Stimulated activated CD4-positive, alpha-beta T cell treated with anti-CD3 and anti-CD28 coated beads, Interleukin-15, amount 100 ng/mL, for 24 hours (primary cell): ENCODE measurements at regions not wholly inside any gene's neighbourhood (a gene's known extent, or its start where the extent isn't known, plus 50 kb on each side); places are given as distances from the start of the nearest gene placed in this dataset.

ENCODE experiments used
- DNase-seq: peaks from one replicate; pipeline ENCODE4 v3.0.0-alpha.2; 2020

DNA sequence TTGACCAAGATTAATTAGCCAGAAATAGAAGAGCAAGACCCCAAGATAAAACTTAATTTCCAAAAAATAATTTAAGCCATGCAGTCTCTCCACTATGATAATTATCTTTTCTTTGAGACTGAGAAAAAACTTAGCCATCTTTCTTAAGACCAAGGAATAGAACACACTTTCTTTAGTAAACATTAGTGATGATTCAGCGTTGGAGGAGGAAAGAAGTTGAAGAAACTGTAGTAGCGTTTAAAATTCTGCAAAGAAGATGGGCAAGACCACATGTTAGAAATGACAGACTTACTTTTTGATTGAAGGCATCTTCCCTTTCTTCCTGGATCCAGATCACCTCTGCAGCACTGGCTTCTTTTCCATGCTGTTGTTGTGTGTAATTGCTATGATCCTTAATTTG, 124.8 kb upstream of the RASSF8 start:
- DNase-seq = no peak

DNA sequence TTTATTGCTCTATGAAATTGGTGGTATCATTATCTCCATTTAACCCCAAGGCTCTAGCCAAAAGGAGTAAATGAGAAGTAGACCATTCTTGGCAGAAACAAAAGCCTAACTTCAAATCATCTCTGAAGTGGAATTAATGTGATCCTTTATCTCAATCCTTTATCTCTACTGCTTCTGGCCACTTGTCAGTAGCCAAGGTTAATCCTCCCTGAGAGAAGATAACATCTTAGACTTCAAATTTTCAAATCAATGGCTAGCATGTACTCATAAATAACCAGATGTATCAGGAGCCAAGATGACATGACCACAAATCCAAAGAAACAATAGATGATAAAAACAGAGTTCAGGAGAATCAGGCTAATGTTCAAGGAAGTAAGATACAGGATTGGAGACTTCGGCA, 123.1 kb upstream of the RASSF8 start:
- DNase-seq = no peak

- no peak for DNase-seq
Measured at GRCh38 chr12:25838007-25838406, 120.5 kb upstream of the RASSF8 start.

DNA sequence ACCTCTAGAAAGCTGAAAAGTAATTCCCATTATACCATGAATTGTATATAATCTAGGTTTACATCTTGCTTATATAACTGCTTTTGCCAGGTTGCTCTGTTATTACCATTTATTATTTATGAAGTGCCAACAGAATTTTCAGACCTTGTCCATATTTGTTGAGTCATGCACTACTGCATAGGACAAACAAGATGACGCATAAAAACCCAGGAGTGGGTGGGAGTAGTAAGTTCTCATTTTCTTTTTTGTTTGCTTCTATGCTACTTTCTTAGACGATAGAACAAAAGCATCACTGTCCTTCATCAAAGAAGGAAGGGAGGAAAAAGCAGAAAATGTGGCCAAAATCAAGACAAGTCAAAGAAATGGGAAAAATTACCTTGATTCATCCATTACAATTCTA, 119.0 kb upstream of the RASSF8 start:
- DNase-seq = no peak

DNA sequence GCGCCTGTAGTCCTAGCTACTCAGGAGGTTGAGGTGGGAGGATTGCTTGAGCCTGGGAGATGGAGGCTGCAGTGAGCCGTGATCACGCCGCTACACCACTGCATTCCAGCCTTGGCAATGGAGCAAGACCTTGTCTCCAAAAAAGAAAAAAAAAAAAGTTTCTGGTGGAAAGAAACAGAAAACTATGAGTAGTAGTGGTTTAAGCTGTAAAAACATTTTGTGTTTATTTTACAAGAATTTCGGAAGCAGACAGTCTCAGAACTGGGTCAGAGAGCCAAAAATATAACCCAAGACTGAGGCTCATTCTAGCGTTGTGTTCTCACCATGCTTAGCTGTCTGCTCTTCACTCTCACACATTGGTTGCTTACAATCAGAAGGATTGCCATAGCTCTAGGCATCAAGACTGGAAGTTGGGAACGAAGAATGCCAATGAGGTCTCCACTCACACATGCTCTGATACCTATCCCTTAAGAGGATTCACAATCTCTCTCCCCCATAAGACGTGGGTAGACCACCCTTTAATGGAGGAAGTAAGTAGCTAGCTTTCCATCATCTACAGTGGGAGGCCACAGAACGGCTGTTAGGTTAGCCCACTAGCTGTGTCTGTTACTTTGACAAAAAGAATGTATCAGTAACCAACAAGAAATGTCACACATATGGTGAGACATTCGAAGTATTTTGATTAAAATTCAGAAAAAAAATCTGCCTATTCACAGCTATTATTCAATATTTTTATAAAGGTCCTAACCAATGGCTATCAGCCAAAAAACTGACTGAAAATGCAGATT, 117.6 kb upstream of the RASSF8 start:
- DNase-seq = no peak

DNA sequence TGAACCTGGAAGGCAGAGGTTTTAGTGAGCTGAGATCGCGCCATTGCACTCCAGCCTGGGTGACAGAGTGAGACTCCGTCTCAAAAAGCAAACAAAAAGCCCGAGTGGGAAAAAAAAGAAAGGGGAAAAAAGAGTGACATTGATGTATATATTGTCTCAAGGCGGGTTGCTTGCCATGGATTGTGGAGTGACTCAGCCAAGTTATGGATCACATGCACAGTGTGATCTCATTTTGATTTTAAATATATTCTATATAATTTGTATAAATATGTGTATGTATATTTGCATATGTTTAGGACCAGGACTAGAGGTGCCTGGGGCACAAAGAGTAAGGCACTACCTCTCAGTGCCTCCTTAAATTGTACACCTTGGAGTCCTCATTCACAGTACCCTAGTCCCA, 116.2 kb upstream of the RASSF8 start:
- no peak for DNase-seq

- no peak for DNase-seq
Measured at GRCh38 chr12:25843976-25844375, 114.5 kb upstream of the RASSF8 start.

DNA sequence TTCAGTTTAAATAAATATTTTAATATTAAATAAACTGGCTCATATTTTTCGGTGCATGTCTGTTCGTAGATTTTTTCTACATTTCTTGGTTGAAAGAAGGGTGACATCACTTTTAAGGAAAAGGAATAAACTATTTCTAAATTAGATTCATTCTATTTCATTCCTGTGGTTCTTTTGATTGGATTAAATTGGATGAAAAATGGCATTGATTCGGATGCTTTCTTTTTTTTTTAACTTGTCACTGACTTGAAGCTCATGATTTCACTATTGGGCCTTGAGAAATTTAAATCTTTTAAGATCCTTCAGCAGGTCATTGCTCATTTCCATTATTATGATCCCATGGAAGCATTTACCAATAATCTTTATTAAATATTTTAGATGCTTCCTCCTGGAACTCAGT, 113.1 kb upstream of the RASSF8 start:
- DNase-seq = no peak

DNA sequence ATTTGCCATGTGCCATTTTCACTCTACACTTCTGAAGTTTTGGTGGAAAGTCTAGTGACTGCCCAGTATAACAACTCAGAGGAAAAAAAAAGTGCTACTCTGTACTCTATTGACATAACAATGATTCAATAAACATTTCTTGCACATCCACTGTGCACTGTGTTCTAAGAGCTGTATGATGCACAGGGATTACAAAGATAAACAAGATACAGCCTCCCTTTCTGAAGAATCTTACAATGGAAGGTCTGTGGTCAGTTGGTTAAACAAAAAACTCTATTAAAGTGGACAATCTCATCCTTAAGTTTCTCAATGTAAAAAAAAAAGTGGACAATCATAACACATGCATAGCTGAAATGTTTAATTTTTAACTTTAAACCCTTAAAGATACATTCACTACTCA, 105.7 kb upstream of the RASSF8 start:
- DNase-seq = no peak

DNA sequence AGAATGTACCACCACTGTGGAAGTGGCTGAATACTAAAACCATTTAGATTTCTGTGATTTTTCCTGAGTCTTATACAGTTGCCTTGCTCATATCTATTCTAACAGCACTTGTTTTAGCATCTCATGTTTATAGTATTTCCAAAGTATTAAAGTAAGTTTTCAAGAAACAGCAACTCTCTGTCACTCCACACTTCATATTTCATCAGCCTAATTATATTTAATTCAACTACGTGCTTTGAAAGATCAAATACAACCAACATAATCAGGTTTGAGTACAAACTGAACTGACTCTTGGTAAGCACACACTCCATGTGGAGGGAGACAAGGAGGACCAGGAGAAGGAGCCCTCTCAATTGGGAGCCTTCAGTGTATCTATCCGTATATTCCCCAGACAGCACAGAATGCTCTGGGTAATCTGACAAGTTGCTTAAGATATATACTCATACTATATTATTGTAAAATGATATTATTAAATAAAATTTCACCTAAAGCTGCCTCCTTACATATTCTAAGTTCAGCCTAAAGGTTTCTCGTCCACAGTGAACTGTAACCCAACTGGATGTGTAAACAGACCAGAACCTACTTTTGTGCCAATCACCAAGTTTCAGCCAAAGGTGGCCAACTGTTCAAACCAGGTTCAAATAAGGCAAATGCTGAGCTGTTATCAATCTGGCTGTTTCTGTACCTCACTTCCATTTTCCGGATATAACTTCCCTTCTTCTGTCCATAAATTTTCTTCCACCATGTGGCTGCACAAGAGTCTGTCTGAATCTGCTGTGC, 105.0 kb upstream of the RASSF8 start:
- no peak for DNase-seq

DNA sequence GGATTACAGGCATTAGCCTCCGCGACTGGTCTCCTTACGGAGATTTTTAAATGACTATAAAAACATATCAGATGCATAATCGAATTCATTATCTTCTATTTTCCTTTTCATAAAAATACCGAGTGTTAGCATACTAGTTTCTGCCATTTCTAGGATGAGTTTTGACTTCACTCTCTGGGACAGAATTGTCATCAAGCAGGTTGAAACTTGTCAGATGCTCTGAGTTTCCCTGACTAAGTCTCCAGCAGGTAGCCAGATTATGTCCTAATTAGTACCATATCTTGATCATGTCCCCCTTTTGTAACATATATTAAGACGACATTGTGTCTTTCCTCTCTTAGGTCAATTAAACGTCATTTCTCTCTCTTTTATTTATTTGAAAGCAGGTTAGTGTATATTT, 103.5 kb upstream of the RASSF8 start:
- no peak for DNase-seq

GRCh38 chr12:25855716-25856115, 102.8 kb upstream of the RASSF8 start:
- DNase-seq = no peak

- no peak for DNase-seq
Measured at GRCh38 chr12:25859976-25860375, 98.5 kb upstream of the RASSF8 start.

DNA sequence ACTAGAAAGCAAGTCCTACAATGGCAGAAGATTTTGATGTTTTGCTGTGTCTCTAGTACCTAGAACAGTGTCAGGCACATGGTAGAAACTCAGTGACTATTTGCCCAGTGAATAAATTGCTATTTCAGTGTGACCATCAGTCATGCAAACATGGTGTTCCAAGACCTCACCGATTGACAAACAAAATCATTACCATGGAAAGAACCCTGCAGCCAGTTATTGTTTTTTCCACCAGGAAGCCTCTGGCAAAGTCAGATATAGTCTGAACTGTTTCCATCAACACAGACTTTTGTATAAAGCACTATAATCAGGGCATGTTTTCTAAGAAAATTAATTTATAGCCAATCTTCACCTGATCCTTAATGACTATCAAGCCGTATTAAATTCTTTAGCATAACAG, 97.3 kb upstream of the RASSF8 start:
- DNase-seq = no peak

- no peak for DNase-seq
Measured at GRCh38 chr12:25864306-25865276, 93.9 kb upstream of the RASSF8 start.

DNA sequence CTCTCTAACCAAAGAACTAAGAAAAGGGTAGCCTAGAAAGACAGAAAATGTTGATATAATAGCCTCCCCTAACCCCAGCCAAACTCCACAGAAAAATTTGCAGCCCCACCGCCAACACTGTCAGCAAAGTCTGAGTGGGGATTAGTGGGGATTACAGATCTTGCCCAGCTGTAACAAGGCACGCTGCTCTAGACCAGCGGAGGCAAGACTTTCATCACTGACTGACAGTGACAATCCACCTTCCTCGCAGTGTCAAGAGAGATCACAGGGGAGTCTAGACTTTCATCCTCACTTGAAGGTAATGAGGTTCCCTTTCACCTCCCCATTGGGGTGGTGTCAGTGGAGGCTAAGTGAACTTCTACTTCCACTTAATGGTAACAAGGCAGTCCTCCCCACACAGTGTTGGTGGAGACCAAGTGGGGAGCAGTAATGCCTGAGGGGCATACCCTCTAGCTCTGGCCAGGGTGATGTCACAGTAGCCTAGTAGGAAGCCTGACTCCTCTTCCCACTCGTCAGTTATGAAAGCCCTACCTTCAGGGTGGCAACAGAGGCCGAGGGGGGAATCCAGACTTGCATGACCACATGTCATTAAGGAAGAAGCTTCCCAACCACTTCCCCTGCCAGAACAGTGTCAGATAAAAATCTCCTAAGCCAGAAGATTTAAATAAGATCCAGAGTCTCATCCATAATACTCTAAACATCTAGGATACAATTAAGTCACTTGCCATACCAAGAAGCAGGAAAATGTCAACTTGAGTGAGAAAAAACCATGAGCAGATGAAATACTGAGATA, 91.7 kb upstream of the RASSF8 start:
- DNase-seq = no peak

DNA sequence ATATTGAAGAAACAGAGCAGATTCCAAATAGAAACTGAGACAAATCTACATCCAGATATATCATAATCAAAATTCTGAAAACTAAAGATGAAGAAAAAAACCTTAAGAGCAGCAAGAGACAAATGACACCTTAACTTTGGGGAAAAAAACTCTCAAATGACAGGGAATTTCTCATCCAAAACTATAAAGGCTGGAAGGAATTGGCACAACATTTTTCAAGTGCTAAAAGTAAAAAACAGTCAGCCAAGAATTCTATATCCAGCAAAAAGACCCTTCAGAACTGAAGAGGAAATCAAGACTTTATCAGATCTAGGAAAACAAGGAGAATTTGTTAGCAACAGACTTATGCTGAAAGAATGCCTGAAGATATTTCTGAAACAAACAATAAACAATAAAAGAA, 90.3 kb upstream of the RASSF8 start:
- no peak for DNase-seq

GRCh38 chr12:25872137-25872536, 86.3 kb upstream of the RASSF8 start:
- no peak for DNase-seq

DNA sequence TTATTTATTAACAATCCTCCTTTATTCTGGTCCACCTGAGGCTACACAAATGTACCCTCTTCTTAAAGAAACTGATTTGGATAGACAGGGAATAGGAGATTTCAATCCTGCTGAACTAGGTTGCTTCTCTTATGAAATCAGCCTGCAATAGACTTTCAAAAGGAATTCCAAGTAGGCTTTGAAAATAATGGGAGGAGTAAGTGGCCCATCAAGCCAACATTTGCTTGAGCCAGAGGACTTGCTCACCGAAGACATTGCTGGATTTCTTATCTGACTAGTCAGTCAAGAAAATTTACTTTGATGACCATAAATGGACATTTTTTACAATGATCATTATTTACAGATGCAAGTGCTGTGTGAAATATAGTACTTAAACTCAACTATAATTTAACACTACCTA, 82.8 kb upstream of the RASSF8 start:
- no peak for DNase-seq

DNA sequence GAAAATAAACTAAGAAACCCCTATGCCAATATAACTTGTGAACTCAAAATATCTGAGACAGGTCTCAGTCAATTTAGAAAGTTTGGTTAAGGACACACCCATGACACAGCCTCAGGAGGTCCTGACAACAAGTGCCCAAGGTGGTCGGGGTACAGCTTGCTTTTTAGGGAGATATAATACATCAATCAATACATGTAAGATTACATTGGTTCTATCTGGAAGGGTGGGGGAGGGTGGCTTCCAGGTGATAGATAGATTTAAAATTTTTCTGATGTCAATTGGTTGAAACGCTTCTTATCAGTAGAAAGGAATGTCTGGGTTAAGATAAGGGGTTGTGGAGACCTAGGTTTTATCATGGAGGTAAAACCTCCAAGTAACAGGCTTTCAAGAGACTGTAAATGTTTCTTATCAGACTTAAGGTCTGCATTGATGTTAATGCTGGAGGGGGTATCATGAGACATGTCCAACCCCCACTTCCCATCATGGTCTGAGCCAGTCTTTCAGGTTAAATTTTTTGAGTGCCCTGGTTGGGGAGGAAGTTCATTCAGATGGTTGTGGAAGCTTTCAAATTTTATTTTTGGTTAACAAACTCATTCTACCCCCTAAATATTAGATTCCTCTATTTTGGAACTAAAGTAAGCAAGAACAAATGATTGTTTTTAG, 82.0 kb upstream of the RASSF8 start:
- no peak for DNase-seq

DNA sequence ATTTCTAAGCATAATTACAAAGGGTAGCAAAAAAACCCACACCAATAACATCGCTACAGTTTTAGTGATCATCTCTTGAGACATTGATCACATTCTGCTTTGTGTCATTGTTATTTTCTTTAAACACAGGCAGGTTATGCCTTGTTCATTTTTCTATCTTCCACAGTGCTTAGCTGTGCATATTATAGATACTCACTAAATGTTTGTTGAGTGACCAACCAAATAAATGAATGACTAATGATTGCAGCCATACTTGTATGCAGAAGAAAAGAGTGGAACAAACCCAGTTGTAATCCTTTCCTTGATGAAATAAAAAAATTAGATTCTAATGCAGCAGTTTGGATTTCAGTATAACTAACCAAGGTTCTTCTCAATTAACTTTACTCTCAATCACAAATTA, 81.0 kb upstream of the RASSF8 start:
- DNase-seq = no peak

GRCh38 chr12:25882266-25882665, 76.2 kb upstream of the RASSF8 start:
- DNase-seq = no peak
